AG20443 (cell line): ENCODE measurements at regions not wholly inside any gene's neighbourhood (a gene's known extent, or its start where the extent isn't known, plus 50 kb on each side); places are given as distances from the start of the nearest gene placed in this dataset.
"Not testable (repeated sequence)": the region's sequence is repeated elsewhere in the genome, so short reads cannot be mapped to it uniquely, and the experiment has no call there.

ENCODE experiments used
- DNase-seq: peaks from one replicate; pipeline ENCODE4 v3.0.0; 2012; ENCODE audit warnings: low spot score, mixed read lengths

- peak; percentile 2 for DNase-seq
Observed at GRCh38 chr2:238599549-238600505, 173.1 kb downstream of the ASB1 start.

- peak; percentile 8 for DNase-seq
Observed at GRCh38 chr2:238600506-238601432, 174.0 kb downstream of the ASB1 start.

GRCh38 chr2:238601433-238602222, 174.9 kb downstream of the ASB1 start:
- DNase-seq: peak; percentile 80

- DNase-seq: no peak
Observed at GRCh38 chr2:238602223-238602960, 175.7 kb downstream of the ASB1 start.

GRCh38 chr2:238603596-238603995, 176.9 kb downstream of the ASB1 start:
- no peak for DNase-seq

GRCh38 chr2:238606311-238606710, 179.6 kb downstream of the ASB1 start:
- DNase-seq: no peak

GRCh38 chr2:238613610-238614009, 186.9 kb downstream of the ASB1 start:
- DNase-seq: no peak

- DNase-seq: no peak
Observed at GRCh38 chr2:238614376-238614775, 187.6 kb downstream of the ASB1 start.

GRCh38 chr2:238615187-238615586, 188.5 kb downstream of the ASB1 start:
- DNase-seq: no peak

- DNase-seq: no peak
Observed at GRCh38 chr2:238616681-238617080, 190.0 kb downstream of the ASB1 start.

- DNase-seq: not testable (repeated sequence)
Observed at GRCh38 chr2:238618494-238619283, 192.0 kb downstream of the ASB1 start.

- no peak for DNase-seq
Observed at GRCh38 chr2:238627899-238628298, 201.2 kb downstream of the ASB1 start.

- DNase-seq: no peak
Observed at GRCh38 chr2:238629064-238629463, 202.3 kb downstream of the ASB1 start.

- DNase-seq: no peak
Observed at GRCh38 chr2:238631491-238632180, 204.9 kb downstream of the ASB1 start.

GRCh38 chr2:238632181-238633060, 205.7 kb downstream of the ASB1 start:
- DNase-seq: no peak

- DNase-seq: no peak
Observed at GRCh38 chr2:238633426-238634328, 206.9 kb downstream of the ASB1 start.

- no peak for DNase-seq
Observed at GRCh38 chr2:238634701-238635357, 208.1 kb downstream of the ASB1 start.
